ENCODE measurements at regions not wholly inside any gene's neighbourhood (a gene's known extent, or its start where the extent isn't known, plus 50 kb on each side); places are given as distances from the start of the nearest gene placed in this dataset.

DNA sequence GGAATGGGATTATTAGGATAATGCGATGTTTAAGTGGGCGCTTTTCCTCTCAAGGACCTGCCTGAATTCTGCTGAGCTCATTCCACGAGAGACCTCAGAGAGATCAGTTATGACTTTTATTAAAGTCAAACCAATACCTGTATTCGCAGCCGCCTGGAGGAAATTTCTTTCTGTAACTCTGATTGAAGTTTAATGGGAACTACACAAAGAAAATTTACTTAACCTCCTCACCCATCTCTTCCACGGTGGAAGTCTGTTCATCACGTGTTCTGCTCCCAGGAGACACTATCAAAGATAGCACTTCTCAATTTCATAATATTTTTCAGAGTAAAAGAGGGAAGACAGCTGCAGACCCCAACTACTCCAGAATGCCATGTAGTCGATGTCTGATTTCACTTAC, 334.7 kb upstream of the POU3F1 start:
- DNase-seq (ENCODE audit: extremely low spot score, insufficient read length, low read depth), result no peak
- no peak for FAIRE-seq

DNA sequence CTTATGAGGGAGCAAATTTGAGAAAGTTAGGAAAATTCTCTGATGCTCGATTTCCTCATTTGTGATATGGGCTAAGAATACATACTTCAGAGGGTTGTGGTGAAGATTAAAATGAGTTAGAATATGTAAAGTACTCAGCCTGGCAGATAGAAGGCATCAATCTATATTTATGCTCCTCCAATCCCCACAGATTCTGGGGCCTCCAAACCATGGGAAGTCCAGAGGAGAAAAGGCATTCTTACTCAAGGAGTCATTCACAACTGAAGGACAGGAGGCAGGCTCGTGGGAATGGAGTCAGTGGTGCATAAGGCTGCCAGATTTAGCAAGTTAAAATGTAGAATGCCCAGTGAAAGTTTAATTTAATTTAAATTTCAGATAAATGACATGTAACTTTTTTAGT, 330.0 kb upstream of the POU3F1 start:
- FAIRE-seq (no peak), DNase-seq (ENCODE audit: extremely low spot score, insufficient read length, low read depth) (no peak)

DNA sequence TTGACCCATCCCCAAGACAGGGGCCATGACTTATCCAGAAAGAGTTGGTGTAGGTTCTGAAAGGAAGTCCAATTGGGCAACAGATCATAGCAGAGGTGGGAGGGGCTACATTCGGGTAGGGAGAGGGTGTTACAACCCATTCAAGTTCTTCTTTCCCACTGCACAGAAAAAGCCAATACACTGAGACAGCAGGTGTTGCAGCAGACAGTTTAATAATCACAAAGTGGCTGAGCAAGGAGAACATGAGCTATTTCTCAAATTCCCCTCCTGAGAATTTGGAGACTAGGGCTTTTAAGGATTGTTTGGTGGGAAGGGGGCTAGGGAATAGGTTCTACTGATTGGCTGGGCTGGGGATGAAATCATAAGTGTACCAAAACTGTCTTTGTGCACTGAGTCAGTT, 328.4 kb upstream of the POU3F1 start:
- DNase-seq (ENCODE audit: extremely low spot score, insufficient read length, low read depth), result no peak
- no peak for FAIRE-seq

DNA sequence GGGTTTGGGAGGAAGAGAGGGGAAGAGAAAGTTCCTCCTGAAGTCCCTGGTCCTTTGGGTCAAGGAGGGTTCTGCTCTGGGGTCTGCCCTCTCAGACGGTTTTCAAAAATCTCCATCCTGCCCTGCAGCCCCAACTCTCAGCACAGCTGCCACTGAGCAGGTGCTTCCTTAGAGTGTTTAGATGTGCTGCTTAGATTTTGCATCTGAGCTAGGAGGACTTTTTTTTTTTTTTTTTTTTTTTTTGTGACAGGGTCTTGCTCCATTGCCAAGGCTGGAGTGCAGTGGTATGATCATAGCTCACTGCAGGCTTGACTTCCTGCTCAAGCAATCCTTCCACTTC, 324.9 kb upstream of the POU3F1 start:
- no peak for FAIRE-seq
- DNase-seq (ENCODE audit: extremely low spot score, insufficient read length, low read depth), result no peak

DNA sequence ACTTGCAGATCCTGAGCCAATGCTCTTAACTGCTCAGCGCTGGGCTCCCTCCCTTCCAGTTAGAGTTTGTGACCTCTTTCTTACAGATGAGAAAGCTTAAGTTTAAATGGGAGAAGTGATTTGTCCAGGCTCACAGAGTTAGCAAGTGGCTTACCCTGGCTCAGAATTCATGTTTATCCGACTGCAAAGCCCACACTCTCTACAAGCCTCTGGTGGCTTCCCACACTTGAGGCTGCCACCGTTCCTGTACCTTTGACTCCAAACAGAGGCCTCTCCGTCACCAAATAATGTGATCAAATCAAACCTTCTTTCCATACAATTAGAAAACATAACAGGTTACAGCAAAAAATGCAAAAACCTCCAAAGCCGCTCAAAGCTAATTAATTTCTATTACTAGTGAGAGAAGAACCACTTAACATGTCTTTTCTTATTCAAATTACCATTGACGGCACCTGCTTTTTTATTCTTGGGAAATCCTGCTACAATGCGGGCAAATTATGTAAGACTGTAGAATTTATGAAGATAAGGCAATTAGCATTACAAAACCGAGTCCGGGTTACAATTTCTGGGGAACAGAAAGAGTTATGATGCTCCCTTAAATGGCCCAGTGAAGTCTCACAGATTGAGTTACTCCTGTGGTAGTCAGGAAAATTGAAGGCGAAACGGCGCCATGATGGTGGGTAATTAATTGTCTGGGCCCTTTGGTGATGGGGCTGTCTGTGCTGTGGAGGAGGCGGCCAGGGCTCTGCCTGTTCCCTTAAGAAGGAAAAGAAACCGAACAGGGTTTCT, 324.3 kb upstream of the POU3F1 start:
- DNase-seq (ENCODE audit: extremely low spot score, insufficient read length, low read depth) (no peak), FAIRE-seq (no peak)

DNA sequence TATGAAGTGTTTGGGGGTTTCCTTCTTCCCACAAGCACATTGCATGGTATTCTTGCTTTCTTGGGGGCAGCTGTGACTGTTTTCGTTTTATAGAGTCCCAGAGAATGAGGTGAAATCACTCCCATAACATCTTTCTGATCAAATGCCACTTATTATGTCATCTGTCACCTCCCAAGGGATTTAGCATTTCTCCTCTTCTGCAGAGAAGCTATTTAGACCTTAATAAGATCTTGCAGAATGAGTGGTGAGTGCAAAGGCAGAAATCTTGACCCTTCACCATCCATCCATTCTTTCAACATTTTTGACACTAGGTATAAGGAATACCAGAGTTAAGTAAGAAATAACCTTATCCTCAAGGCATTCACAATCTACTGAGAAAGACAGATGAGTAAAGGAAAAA, 318.6 kb upstream of the POU3F1 start:
- no peak for DNase-seq (ENCODE audit: extremely low spot score, insufficient read length, low read depth)
- FAIRE-seq, result no peak

DNA sequence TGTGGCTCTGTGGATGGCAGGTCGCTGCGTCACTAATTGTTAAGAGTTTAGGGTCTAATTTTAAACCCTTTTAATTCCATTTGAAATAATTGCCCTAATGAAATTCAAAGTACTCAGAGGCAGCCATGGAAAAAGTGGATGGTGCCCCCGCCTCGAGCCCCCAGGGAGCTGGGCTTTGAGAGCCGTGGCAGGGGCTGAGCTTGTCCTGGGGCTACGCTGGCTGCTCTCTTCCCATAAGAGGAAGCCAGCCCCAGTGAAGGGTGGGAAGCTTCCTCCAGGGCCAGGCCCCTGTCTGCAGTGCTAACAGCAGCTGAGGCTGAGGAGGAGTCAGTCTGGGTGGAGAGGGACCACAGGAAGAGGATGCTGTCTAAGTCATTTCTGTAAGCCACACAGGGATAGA, 315.0 kb upstream of the POU3F1 start:
- no peak for DNase-seq (ENCODE audit: extremely low spot score, insufficient read length, low read depth)

DNA sequence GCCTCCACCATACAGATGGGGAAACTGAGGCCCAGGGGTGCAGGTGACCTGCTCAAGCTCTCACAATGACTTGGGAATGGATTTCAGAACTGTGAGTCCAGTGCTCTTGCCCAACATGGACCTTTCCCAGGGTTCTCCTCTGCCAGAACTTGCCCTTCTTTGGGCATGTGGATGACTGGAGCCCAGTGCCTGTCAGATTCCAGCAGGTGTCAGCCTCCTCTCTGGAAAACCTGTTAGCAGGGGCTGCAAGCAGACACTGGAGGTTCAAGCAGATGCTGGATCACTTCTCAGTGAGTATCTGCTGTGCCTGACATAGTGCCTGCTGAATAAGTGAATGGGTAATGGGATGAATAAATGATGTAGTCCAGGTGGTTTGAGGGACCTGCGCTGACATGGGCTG, 314.2 kb upstream of the POU3F1 start:
- FAIRE-seq (no peak), DNase-seq (ENCODE audit: extremely low spot score, insufficient read length, low read depth) (no peak)

More for the DNA sequence above, 315.0 kb upstream of the POU3F1 start:
- no peak for FAIRE-seq

DNA sequence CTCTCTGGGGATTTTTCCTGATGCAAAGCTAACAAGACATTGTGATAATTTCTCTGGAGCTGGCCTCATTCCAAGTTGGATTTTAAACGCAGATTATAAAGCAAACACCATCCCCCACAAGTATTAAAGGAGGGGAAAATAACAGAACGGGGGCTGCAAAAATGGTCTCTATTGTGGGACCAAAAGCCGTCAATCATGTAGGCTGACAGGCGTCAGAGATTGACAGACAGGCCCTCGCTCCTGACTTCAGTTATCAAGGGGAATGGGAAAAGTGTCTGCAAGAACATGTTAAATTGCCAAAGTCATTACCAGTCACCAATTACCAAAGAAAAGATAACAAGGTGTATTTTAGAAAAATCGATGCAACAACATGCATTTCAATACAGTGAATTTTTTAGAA, 307.4 kb upstream of the POU3F1 start:
- FAIRE-seq (no peak), DNase-seq (ENCODE audit: extremely low spot score, insufficient read length, low read depth) (no peak)

DNA sequence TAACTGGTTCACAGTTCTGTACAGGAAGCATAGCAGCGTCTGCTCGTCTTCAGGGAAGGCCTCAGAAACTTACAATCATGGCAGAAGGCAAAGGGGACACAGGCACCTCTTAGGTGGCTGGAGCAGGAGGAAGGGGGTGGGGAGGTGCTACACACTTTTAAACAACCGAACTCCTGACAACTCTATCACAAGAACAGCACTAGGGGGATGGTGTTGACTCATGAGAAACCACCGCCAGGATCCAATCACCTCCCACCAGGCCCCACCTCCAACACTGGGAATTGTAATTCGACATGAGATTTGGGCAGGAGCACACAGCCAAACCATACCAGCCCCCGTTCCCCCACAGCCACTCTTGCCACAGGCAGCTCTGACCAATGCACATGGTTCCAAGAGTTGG, 306.3 kb upstream of the POU3F1 start:
- DNase-seq (ENCODE audit: extremely low spot score, insufficient read length, low read depth) (no peak), FAIRE-seq (no peak)

DNA sequence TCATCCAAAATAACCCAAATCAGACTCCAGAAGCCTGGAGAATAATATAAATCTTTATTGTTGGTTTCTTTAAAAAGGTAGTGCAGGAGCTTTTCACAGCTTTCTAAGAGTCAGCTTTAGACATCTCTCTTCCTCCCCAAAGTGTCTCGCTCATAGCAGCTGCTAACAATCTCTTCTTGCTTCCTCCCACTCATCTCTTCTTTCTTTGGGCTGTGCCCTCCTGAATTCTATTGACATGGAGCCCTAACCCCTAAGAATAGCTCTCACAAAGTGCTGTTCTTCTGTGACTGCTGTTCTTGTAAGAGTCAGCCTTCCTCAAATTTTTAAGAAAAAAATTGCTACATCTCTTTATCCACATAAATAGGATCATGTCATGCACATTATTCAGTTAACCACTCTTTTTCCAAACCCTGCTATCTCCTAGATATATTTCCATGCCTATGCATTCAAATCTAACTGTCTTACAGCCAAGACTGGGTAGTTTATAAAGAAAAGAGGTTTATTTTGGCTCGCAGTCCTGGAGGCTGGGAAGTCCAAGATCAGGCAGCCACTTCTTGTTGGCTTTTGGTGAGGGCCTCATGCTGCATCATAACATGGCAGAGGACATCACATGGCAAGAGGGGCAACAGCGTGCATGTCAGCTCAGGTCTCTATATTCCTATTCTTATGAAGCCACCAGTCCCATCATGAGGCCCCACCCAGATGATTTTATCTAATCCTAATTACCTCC, 301.0 kb upstream of the POU3F1 start:
- no peak for FAIRE-seq

DNA sequence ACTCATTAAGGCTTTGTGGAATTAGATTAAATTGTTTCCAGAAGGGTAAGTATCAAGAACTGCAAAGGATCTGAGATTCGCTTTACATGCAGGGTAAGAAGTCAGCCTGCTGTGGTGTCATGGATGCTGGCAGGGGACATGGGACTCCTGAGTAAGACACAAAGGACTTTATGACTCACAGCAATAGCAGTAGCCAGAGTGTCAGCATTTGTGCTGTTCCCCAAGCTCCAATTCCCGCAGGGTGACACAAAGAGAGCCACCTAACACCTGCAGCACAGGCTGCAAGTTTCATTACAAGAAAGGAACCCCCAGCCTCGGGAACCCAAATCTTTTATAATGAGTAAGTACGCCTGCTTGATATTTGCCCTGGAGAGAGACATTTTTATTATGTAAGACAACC, 298.1 kb upstream of the POU3F1 start:
- FAIRE-seq (no peak), DNase-seq (ENCODE audit: extremely low spot score, insufficient read length, low read depth) (no peak)

More for the DNA sequence above, 301.0 kb upstream of the POU3F1 start:
- no peak for DNase-seq (ENCODE audit: extremely low spot score, insufficient read length, low read depth)

DNA sequence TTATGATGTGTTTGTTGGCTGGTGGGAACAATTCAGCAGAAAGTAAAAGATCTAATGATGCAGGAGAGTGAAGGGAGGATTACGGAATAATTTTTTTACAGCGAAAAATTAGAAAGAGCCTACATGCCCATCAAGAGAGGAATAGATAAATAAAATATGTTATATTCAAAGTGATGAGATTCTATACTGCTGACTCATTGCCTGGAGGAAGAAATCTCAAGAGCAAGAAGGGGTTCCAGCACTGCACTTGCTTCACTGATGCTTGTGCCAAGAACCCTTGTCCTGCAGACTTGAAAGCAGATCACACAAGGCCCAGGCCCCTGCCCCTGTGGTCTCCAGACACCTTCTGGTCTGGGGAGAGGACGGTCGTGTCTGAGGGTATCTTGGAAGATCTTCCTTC, 295.1 kb upstream of the POU3F1 start:
- FAIRE-seq (no peak), DNase-seq (ENCODE audit: extremely low spot score, insufficient read length, low read depth) (no peak)

DNA sequence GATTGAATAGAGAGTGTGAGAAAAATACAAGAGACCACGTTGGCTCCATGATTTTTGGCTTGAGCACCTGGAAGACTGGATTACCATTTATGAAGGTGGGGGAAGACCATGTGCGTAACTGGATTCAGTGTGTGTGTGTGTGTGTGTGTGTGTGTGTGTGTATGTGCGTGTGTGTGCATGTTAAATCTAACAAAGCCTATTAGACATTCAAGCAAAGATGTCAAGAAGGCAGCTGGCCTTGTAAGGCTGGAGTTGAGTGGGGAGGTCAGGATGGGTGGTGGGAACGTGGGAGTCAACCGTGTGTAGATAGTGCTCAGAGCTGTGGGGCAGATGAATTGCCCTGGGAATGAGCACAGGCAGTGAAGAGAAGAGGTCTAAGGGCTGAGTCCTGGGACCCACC, 293.8 kb upstream of the POU3F1 start:
- no peak for DNase-seq (ENCODE audit: extremely low spot score, insufficient read length, low read depth)
- no peak for FAIRE-seq

DNA sequence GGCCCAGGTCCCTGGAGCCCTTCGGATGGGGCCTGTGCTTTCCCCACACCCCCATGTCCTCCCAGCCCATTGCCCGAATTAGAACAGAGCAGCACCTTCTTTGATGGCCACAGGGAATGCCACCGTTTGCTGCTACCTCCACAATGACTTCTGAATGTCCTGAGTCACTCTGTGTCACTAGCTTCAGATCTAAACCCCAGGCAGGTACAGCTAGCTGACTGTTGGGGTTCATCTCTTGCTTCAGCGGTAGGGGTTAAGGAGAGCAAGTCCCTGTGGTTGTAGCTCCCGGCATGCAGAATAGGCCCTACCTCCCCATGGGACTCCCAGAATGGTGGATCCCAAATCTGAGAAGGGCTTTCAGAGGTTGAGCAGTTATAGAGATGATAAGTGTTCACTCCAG, 291.1 kb upstream of the POU3F1 start:
- DNase-seq (ENCODE audit: extremely low spot score, insufficient read length, low read depth), result no peak
- FAIRE-seq, result no peak

DNA sequence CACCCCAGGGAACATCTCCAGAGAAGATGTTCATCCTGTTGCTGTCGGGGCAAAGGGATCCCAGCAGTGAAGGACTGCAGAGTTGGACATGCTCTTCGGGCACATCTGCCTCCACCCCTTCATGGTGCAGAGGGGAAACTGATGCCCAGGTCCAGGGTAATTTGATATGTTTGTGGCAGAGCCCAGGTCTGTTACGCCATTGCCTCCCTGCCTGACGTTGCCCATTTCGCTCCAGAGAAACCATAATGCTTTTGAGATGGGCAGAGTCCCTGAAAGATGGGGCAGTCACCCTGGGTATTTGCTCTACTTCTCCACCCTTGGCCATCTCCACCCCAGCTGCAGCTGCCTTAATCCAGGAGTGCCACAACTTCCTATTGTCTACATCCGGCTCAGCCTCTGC, 290.4 kb upstream of the POU3F1 start:
- FAIRE-seq (no peak), DNase-seq (ENCODE audit: extremely low spot score, insufficient read length, low read depth) (no peak)

DNA sequence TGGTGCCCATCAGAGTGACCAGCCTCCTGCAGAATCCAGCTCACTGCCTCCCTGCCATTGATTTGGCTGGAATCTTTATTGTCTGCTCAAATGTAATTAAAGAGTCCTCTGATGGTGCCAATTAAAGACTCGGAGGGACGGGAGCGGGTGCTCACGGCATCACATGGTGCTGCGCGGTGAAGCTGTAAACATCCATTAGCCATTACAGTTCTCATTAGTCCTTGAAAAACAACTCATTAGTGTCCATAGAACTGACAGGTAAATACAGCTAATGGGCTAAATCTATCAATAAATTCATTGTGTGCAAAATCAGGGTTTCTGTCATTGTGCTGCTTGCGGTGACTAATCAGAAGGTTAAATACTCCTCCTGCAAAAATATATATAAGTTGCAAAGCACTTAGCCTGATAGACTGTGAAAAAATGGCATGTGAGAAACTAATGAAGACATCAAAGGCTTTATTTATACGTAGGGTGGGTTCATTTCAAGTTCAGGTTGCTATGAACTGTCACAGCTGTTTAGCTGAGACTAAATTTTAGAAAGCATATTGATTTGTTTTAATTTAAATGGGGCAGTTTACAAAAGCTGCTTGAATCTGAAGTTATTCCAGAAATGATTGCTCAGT, 289.8 kb upstream of the POU3F1 start:
- no peak for DNase-seq (ENCODE audit: extremely low spot score, insufficient read length, low read depth)
- FAIRE-seq, result no peak

DNA sequence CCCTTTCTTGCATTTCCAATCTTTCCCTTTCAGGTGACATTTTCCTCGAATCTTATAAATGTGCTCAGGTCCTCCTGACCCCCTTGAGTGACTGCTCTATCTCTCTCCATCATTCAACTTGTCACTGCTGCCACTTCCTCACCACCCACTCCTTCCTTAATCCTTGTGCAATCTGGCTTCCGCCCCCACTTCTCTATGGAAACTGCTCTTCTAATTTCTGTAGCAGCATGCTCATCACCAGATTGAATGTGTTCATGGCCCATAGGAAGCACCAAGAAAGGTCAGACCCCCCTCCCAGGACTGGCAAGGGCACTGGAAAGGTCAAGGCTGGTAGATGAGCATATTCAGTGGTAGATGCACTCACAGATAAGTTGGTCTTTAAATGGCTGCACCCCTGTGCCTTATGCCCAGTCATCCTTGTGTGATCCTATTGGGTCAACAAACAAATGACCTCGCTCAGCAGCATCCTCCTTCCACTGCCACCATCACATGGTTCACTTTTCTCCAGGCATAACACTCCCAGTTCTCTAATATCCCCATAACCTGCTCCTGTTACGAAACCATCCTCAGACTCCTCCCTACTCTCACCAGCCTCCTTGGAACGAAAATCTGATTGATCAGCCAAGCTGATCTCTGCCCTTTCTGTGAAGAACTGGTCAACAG, 288.5 kb upstream of the POU3F1 start:
- DNase-seq (ENCODE audit: extremely low spot score, insufficient read length, low read depth), result no peak
- FAIRE-seq, result no peak

DNA sequence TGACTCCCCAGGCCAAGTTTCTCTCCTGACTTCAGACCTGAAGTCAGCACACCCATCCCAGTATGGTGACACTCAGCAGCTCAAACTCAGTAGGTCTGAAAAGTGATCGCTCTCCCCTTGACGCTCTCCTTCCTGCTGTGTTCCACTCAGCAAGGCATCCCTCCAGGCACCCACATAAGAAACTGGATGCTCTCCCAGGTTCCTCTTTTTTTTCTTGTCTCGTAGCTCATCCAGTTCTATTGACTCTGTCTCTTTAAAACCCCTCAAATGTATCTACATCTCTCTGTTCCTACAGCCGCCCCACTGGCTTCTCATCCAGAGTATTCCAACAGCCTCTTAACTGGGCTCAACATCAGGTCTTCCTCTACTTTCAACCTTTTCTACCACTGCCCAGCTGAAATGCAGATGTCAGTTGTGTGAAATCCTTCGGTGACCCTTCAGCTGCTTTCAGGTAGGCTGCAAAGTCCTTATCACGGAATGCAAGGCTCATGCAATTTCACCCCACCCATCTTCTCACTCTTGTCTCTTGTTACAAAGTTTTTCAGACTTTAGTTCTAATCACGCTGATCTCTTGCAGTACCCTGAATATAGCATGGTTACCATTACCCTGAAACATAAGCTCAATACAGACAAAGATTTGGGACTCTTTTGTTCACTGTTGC, 286.2 kb upstream of the POU3F1 start:
- DNase-seq (ENCODE audit: extremely low spot score, insufficient read length, low read depth) (no peak), FAIRE-seq (no peak)

DNA sequence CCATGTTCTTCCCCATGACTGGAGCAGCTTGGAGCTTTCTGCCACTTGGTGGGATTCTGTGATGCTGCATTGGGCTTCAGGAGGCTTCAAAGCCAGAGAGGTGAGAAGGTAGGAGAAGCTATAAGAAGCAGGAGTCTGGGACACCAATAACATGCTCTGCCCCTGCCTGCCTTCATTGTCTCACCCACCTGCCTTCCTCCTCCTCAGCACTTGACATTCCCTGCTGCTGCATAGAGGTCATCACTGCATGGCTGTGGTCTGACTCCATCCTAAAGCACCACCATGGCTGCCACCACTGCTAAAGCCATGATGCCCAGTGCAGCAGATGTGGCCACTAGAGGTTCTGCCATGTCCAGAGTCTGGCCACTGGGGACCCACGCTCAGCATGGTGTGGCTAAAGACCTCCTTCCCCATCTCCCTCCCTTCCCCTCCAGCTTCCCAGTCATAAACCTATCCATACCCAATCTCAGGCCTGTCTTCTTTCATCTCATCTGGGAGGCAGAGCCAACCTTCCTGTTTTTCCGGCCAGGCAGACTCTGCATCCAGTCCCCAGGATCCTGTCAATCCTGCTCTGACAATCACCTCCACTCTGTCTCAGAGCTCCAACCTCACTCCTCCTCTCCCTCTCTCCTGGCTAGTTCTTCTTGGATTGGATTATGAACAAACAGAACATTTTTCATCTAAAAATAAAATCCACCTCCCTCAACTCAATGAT, 285.1 kb upstream of the POU3F1 start:
- FAIRE-seq, result no peak
- no peak for DNase-seq (ENCODE audit: extremely low spot score, insufficient read length, low read depth)

Data from GM18507 (cell line).